ENCODE measurements at regions not wholly inside any gene's neighbourhood (a gene's known extent, or its start where the extent isn't known, plus 50 kb on each side); places are given as distances from the start of the nearest gene placed in this dataset.

GRCh38 chr15:69871511-69872134 is 226.1 kb downstream of the TLE3 start:
- no peak for TF ChIP-seq POLR2A (IDR thresholded peaks at IDR 0.05; ENCODE audit: low read depth, low read length)
- no peak for TF ChIP-seq CTCF (conservative IDR thresholded peaks at IDR 0.05; ENCODE audit: low read depth, low read length)
- TF ChIP-seq CEBPB (IDR thresholded peaks at IDR 0.05; ENCODE audit: low read depth, low read length) = no peak
- TF ChIP-seq MXI1 (IDR thresholded peaks at IDR 0.05; ENCODE audit: borderline replicate concordance, low read depth, low read length) = no peak
- no peak for TF ChIP-seq MAZ (IDR thresholded peaks at IDR 0.05; ENCODE audit: borderline replicate concordance, low read depth, low read length)
- TF ChIP-seq RAD21 (IDR thresholded peaks at IDR 0.05; ENCODE audit: low read length) = no peak
- no peak for TF ChIP-seq RCOR1 (IDR thresholded peaks at IDR 0.05; ENCODE audit: insufficient replicate concordance, low read length)
- no peak for TF ChIP-seq ELK1 (IDR thresholded peaks at IDR 0.05; ENCODE audit: borderline replicate concordance, low read depth, low read length)
- TF ChIP-seq BHLHE40 (IDR thresholded peaks at IDR 0.05; ENCODE audit: low read depth, low read length) = no peak
- TF ChIP-seq SMC3 (IDR thresholded peaks at IDR 0.05; ENCODE audit: low read depth, low read length) = no peak
- no peak for TF ChIP-seq RFX5 (IDR thresholded peaks at IDR 0.05; ENCODE audit: low read depth, low read length)
- no peak for TF ChIP-seq MAFK (IDR thresholded peaks at IDR 0.05; ENCODE audit: low read depth, low read length)
